ENCODE measurements at regions not wholly inside any gene's neighbourhood (a gene's known extent, or its start where the extent isn't known, plus 50 kb on each side); places are given as distances from the start of the nearest gene placed in this dataset.

GRCh38 chr2:121855510-121855909 is 100.1 kb downstream of the TSN start:
- no peak for TF ChIP-seq CTCF (IDR thresholded peaks at IDR 0.05; ENCODE audit: insufficient read depth, low read length, severe bottlenecking)
- FAIRE-seq (no peak), DNase-seq (ENCODE audit: low read depth) (no peak)
- Histone ChIP-seq H3K27me3 (ENCODE audit: control insufficient read depth, insufficient read depth, low read length) (no peaks in the 10 kb centered on the region), H3K4me3 (ENCODE audit: low read depth, low read length) (no peak overlapping the region), H3K36me3 (ENCODE audit: control insufficient read depth, insufficient read depth, low read length) (no peaks in the 10 kb centered on the region)

GRCh38 chr2:121856360-121856759 is 100.9 kb downstream of the TSN start:
- Histone ChIP-seq H3K36me3 (ENCODE audit: control insufficient read depth, insufficient read depth, low read length) (no peaks in the 10 kb centered on the region), H3K27me3 (ENCODE audit: control insufficient read depth, insufficient read depth, low read length) (no peaks in the 10 kb centered on the region)
- FAIRE-seq = no peak

GRCh38 chr2:121858369-121858768 is 102.9 kb downstream of the TSN start:
- Histone ChIP-seq H3K27me3 (ENCODE audit: control insufficient read depth, insufficient read depth, low read length) (no peaks in the 10 kb centered on the region), H3K36me3 (ENCODE audit: control insufficient read depth, insufficient read depth, low read length) (no peaks in the 10 kb centered on the region), H3K4me3 (ENCODE audit: low read depth, low read length) (no peak overlapping the region)
- DNase-seq (ENCODE audit: low read depth) (no peak), FAIRE-seq (no peak)
- TF ChIP-seq CTCF (IDR thresholded peaks at IDR 0.05; ENCODE audit: insufficient read depth, low read length, severe bottlenecking) = no peak

More at GRCh38 chr2:121856360-121856759, 100.9 kb downstream of the TSN start:
- no peak overlapping the region for H3K4me3 ChIP-seq (ENCODE audit: low read depth, low read length)
- TF ChIP-seq CTCF (IDR thresholded peaks at IDR 0.05; ENCODE audit: insufficient read depth, low read length, severe bottlenecking) = no peak
- DNase-seq (ENCODE audit: low read depth) = no peak

- Histone ChIP-seq H3K4me3 (ENCODE audit: low read depth, low read length) (no peak overlapping the region), H3K36me3 (ENCODE audit: control insufficient read depth, insufficient read depth, low read length) (no peaks in the 10 kb centered on the region)
- no peak for DNase-seq (ENCODE audit: low read depth)
Measured at GRCh38 chr2:121858847-121859246, 103.4 kb downstream of the TSN start.

GRCh38 chr2:121860033-121860757 is 104.7 kb downstream of the TSN start:
- peak; percentile 76 for FAIRE-seq
- no peak for TF ChIP-seq CTCF (IDR thresholded peaks at IDR 0.05; ENCODE audit: insufficient read depth, low read length, severe bottlenecking)

More at GRCh38 chr2:121858847-121859246, 103.4 kb downstream of the TSN start:
- TF ChIP-seq CTCF (IDR thresholded peaks at IDR 0.05; ENCODE audit: insufficient read depth, low read length, severe bottlenecking) = no peak
- FAIRE-seq = no peak
- H3K27me3 ChIP-seq (ENCODE audit: control insufficient read depth, insufficient read depth, low read length) = no peaks in the 10 kb centered on the region

GRCh38 chr2:121860758-121861227 is 105.3 kb downstream of the TSN start:
- no peak for TF ChIP-seq CTCF (IDR thresholded peaks at IDR 0.05; ENCODE audit: insufficient read depth, low read length, severe bottlenecking)
- no peak for DNase-seq (ENCODE audit: low read depth)

More at GRCh38 chr2:121860033-121860757, 104.7 kb downstream of the TSN start:
- Histone ChIP-seq H3K36me3 (ENCODE audit: control insufficient read depth, insufficient read depth, low read length) (no peaks in the 10 kb centered on the region), H3K27me3 (ENCODE audit: control insufficient read depth, insufficient read depth, low read length) (no peaks in the 10 kb centered on the region), H3K4me3 (ENCODE audit: low read depth, low read length) (no peak overlapping the region)
- peak; percentile 82 for DNase-seq (ENCODE audit: low read depth)

More at GRCh38 chr2:121860758-121861227, 105.3 kb downstream of the TSN start:
- Histone ChIP-seq H3K27me3 (ENCODE audit: control insufficient read depth, insufficient read depth, low read length) (no peaks in the 10 kb centered on the region), H3K4me3 (ENCODE audit: low read depth, low read length) (no peak overlapping the region), H3K36me3 (ENCODE audit: control insufficient read depth, insufficient read depth, low read length) (no peaks in the 10 kb centered on the region)
- no peak for FAIRE-seq

Measured in bronchial epithelial cell (primary cell).